Lower leg skin (tissue), 4 donors: ENCODE measurements at regions not wholly inside any gene's neighbourhood (a gene's known extent, or its start where the extent isn't known, plus 50 kb on each side); places are given as distances from the start of the nearest gene placed in this dataset.

Experiments
- DNase-seq, 2 donors: peaks; one replicate each; pipeline ENCODE4 v3.0.0-alpha.2; 2019; ENCODE audit warnings: low spot score in 2 of 2
- H3K4me3 ChIP-seq: fragments of 200-600 bp; sonication (generic); 2 replicates; pipeline ENCODE4 v1.5.1; 2017; ENCODE audit warnings: mild to moderate bottlenecking, low read depth; ENCODE audit not compliant: poor library complexity, severe bottlenecking
- POLR2A ChIP-seq, 2 donors: fragments of 450-650 bp; IDR thresholded peaks; one replicate each; pipeline ENCODE4 v1.6.1; 2016 to 2017; ENCODE audit warnings: antibody characterized with exemption in 2 of 2, mild to moderate bottlenecking in 1 of 2, moderate library complexity in 1 of 2
- WGBS, 2 donors: methylation state at CpG; one replicate each; pipeline ENCODE4 v1.1.5; 2018; 5-methylcytosine and 5-hydroxymethylcytosine counted together
- intact Hi-C: fragments of 100-400 bp; cut with DNase I; formaldehyde crosslinking; loops from one replicate; pipeline ENCODE4 v1.15.0; 2023; ENCODE audit warnings: low total_unique reads
- TF ChIP-seq, protein P1 (sequence below), 3 donors: fragments of 450-650 bp; IDR thresholded peaks; one replicate each; pipeline ENCODE4 v1.5.1; 2016; ENCODE audit warnings: antibody characterized with exemption in 3 of 3, mild to moderate bottlenecking in 3 of 3, moderate library complexity in 2 of 3

GRCh38 chr7:24341691-24342413 is 57.9 kb downstream of the NPY start:
- no peak overlapping the region for H3K4me3 ChIP-seq
- intact Hi-C loops: no loop called here
- TF ChIP-seq POLR2A (IDR thresholded peaks at IDR 0.05): no peak
- TF ChIP-seq, protein P1, sequence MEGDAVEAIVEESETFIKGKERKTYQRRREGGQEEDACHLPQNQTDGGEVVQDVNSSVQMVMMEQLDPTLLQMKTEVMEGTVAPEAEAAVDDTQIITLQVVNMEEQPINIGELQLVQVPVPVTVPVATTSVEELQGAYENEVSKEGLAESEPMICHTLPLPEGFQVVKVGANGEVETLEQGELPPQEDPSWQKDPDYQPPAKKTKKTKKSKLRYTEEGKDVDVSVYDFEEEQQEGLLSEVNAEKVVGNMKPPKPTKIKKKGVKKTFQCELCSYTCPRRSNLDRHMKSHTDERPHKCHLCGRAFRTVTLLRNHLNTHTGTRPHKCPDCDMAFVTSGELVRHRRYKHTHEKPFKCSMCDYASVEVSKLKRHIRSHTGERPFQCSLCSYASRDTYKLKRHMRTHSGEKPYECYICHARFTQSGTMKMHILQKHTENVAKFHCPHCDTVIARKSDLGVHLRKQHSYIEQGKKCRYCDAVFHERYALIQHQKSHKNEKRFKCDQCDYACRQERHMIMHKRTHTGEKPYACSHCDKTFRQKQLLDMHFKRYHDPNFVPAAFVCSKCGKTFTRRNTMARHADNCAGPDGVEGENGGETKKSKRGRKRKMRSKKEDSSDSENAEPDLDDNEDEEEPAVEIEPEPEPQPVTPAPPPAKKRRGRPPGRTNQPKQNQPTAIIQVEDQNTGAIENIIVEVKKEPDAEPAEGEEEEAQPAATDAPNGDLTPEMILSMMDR (IDR thresholded peaks at IDR 0.05): no peak
- DNase-seq: no peak
- 70 to 74% methylated on average over 3 of the region's 3 CpGs for WGBS, 2 donors

DNA sequence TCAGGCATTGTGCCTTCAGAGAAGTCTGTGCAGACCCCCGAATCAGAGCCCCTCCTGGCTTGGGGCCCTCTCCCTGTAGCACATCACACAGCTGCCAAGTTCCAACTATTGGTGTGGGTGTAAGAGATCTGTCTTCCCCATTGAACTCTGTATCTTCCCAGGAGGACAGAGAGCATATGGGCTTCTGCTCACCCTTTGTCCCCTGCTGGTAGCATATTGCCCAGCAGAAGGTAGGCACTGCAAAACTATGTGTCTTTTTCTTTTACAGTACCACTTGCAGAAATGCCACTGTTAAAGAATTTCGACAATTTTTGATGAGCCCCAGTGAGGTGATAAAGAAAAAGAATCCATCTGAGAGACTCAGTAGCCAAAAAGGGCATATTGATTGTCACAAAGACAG is 59.6 kb downstream of the NPY start:
- intact Hi-C loops: no loop called here
- H3K4me3 ChIP-seq: no peak overlapping the region
- no peak for DNase-seq
- WGBS, 2 donors: 63 to 65% methylated on average over 2 of the region's 2 CpGs
- TF ChIP-seq, protein P1 (IDR thresholded peaks at IDR 0.05): no peak

GRCh38 chr7:24346129-24346528 is 62.1 kb downstream of the NPY start:
- H3K4me3 ChIP-seq: no peak overlapping the region
- DNase-seq: no peak
- intact Hi-C loops: no loop called here
- 51 to 57% methylated on average over 5 of the region's 5 CpGs for WGBS, 2 donors
- no peak for TF ChIP-seq POLR2A (IDR thresholded peaks at IDR 0.05)
- TF ChIP-seq, protein P1 (IDR thresholded peaks at IDR 0.05): no peak

- H3K4me3 ChIP-seq: no peak overlapping the region
- intact Hi-C loops: no loop called here
- WGBS, 2 donors: 86 to 95% methylated on average over 3 of the region's 3 CpGs
- DNase-seq: no peak
- TF ChIP-seq POLR2A (IDR thresholded peaks at IDR 0.05): no peak
- TF ChIP-seq, protein P1 (IDR thresholded peaks at IDR 0.05): no peak
These were observed 62.7 kb downstream of the NPY start for GRCh38 chr7:24346716-24347115.

DNA sequence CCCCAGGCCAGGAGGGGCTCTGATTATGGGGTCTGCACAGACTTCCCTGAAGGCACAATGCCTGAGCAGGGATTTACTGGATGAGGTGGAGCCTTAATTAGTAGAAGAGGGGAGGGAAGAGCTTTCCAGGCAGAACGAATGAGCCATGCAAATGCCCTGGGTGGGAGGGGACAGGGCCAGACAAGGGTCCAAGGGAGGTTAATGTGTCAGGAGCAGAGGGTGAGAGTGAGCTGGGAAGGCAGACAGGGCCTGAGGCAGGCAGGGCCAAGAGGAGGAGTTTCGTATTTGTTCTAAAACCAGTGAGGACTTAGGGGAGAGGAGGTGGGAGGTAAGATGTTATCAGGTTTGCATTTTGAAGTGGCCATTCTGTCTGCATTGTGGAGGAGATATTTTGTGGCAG is 65.3 kb downstream of the NPY start:
- no peak for DNase-seq
- no peak overlapping the region for H3K4me3 ChIP-seq
- intact Hi-C loops: no loop called here
- TF ChIP-seq POLR2A (IDR thresholded peaks at IDR 0.05): no peak
- TF ChIP-seq, protein P1 (IDR thresholded peaks at IDR 0.05): no peak
- WGBS, 2 donors: 54 to 60% methylated on average over 2 of the region's 2 CpGs

GRCh38 chr7:24354456-24354855 is 70.5 kb downstream of the NPY start:
- DNase-seq: no peak
- intact Hi-C loops: no loop called here
- TF ChIP-seq, protein P1 (IDR thresholded peaks at IDR 0.05): no peak
- TF ChIP-seq POLR2A (IDR thresholded peaks at IDR 0.05): no peak
- H3K4me3 ChIP-seq: no peak overlapping the region
- 81 to 90% methylated on average over 3 to 4 of the region's 4 CpGs for WGBS, 2 donors
